Fibroblast of skin of left quadriceps (primary cell): ENCODE measurements at regions not wholly inside any gene's neighbourhood (a gene's known extent, or its start where the extent isn't known, plus 50 kb on each side); places are given as distances from the start of the nearest gene placed in this dataset.

Source experiments
- DNase-seq, 2 experiments: peaks; one replicate each; pipeline ENCODE4 v3.0.0-alpha.2; 2013; ENCODE audit warnings: low read depth in 2 of 2

GRCh38 chr18:77754475-77755044, 504.9 kb downstream of the GALR1 start:
- DNase-seq = no peak

GRCh38 chr18:77755187-77755586, 505.5 kb downstream of the GALR1 start:
- DNase-seq = no peak

- no peak for DNase-seq
Measured at GRCh38 chr18:77761332-77761731, 511.7 kb downstream of the GALR1 start.

- DNase-seq = no peak
Measured at GRCh38 chr18:77762014-77762413, 512.4 kb downstream of the GALR1 start.

- DNase-seq = no peak
Measured at GRCh38 chr18:77762642-77763041, 513.0 kb downstream of the GALR1 start.

GRCh38 chr18:77763530-77764145, 514.0 kb downstream of the GALR1 start:
- DNase-seq = no peak

GRCh38 chr18:77765468-77765867, 515.8 kb downstream of the GALR1 start:
- no peak for DNase-seq

GRCh38 chr18:77766421-77766820, 516.8 kb downstream of the GALR1 start:
- DNase-seq = no peak

GRCh38 chr18:77772177-77772576, 522.5 kb downstream of the GALR1 start:
- no peak for DNase-seq

- DNase-seq = no peak
Measured at GRCh38 chr18:77776104-77776503, 526.5 kb downstream of the GALR1 start.

- no peak for DNase-seq
Measured at GRCh38 chr18:77777163-77777562, 527.5 kb downstream of the GALR1 start.

- DNase-seq = no peak
Measured at GRCh38 chr18:77784759-77785379, 535.2 kb downstream of the GALR1 start.

- no peak for DNase-seq
Measured at GRCh38 chr18:77785415-77785975, 535.8 kb downstream of the GALR1 start.

GRCh38 chr18:77803024-77803423, 553.4 kb downstream of the GALR1 start:
- no peak for DNase-seq

GRCh38 chr18:77804382-77804781, 554.7 kb downstream of the GALR1 start:
- no peak for DNase-seq

- no peak for DNase-seq
Measured at GRCh38 chr18:77807650-77808049, 558.0 kb downstream of the GALR1 start.

GRCh38 chr18:77811503-77811902, 561.9 kb downstream of the GALR1 start:
- no peak for DNase-seq

- DNase-seq = no peak
Measured at GRCh38 chr18:77815666-77816338, 566.2 kb downstream of the GALR1 start.

GRCh38 chr18:77818328-77818727, 568.7 kb downstream of the GALR1 start:
- DNase-seq = no peak

- no peak for DNase-seq
Measured at GRCh38 chr18:77820472-77820871, 570.8 kb downstream of the GALR1 start.

- DNase-seq = no peak
Measured at GRCh38 chr18:77821892-77822291, 572.2 kb downstream of the GALR1 start.

- DNase-seq = no peak
Measured at GRCh38 chr18:77822632-77823031, 573.0 kb downstream of the GALR1 start.

- no peak for DNase-seq
Measured at GRCh38 chr18:77833807-77834206, 584.2 kb downstream of the GALR1 start.
